Endodermal cell (in vitro differentiated cells): ENCODE measurements at regions not wholly inside any gene's neighbourhood (a gene's known extent, or its start where the extent isn't known, plus 50 kb on each side); places are given as distances from the start of the nearest gene placed in this dataset.

Source experiments
- DNase-seq: peaks from one replicate; pipeline ENCODE4 v3.0.0-alpha.2; 2017
- H3K27ac ChIP-seq: 2 replicates; pipeline ENCODE4 v1.5.1; 2013; ENCODE audit warnings: mild to moderate bottlenecking, low read depth, low read length, moderate library complexity
- H3K27me3 ChIP-seq: 2 replicates; pipeline ENCODE4 v1.6.1; 2013; ENCODE audit warnings: mild to moderate bottlenecking, low read length, moderate library complexity; ENCODE audit not compliant: insufficient read depth, control insufficient read depth, poor library complexity, severe bottlenecking
- H3K36me3 ChIP-seq: 2 replicates; pipeline ENCODE4 v1.7.0; 2013; ENCODE audit warnings: mild to moderate bottlenecking, low read length, moderate library complexity; ENCODE audit not compliant: control insufficient read depth, insufficient read depth
- H3K4me1 ChIP-seq: one replicate; pipeline ENCODE4 v1.7.0; 2013; ENCODE audit warnings: low read length; ENCODE audit not compliant: control insufficient read depth, insufficient read depth
- H3K4me3 ChIP-seq: 2 replicates; pipeline ENCODE4 v1.5.1; 2013; ENCODE audit warnings: mild to moderate bottlenecking, low read length, moderate library complexity
- H3K9ac ChIP-seq: 2 replicates; pipeline ENCODE4 v1.6.1; 2013; ENCODE audit warnings: mild to moderate bottlenecking, low read length, moderate library complexity; ENCODE audit not compliant: poor library complexity, severe bottlenecking; ENCODE audit errors: extremely low read depth
- H3K9me3 ChIP-seq: 2 replicates; pipeline ENCODE4 v1.6.1; 2013; ENCODE audit warnings: mild to moderate bottlenecking, low read length, moderate library complexity; ENCODE audit not compliant: control insufficient read depth
- H3K27ac Mint-ChIP-seq: 2 replicates; pipeline ENCODE4 v1.8.0; 2020; ENCODE audit warnings: mixed read lengths
- H3K27me3 Mint-ChIP-seq: 2 replicates; pipeline ENCODE4 v1.8.0; 2021; ENCODE audit warnings: mild to moderate bottlenecking, mixed read lengths; ENCODE audit not compliant: insufficient read depth
- H3K36me3 Mint-ChIP-seq: 2 replicates; pipeline ENCODE4 v1.8.0; 2020; ENCODE audit warnings: low read depth, mixed read lengths
- H3K4me1 Mint-ChIP-seq: 2 replicates; pipeline ENCODE4 v1.8.0; 2020; ENCODE audit warnings: mixed read lengths
- H3K4me3 Mint-ChIP-seq: 2 replicates; pipeline ENCODE4 v1.8.0; 2020; ENCODE audit warnings: mild to moderate bottlenecking, moderate library complexity, mixed read lengths
- H3K9me3 Mint-ChIP-seq: 2 replicates; pipeline ENCODE4 v1.8.0; 2020; ENCODE audit warnings: mild to moderate bottlenecking, mixed read lengths
- WGBS, 2 experiments: methylation state at CpG; one replicate each; pipeline versions ENCODE4 v1.1.5 to v1.1.7; 2013; ENCODE audit warnings: missing lambda C conversion rate in 2 of 2, mixed read lengths in 1 of 2; ENCODE audit not compliant: insufficient coverage in 1 of 2, insufficient read length in 1 of 2; 5-methylcytosine and 5-hydroxymethylcytosine counted together
- TF ChIP-seq, protein P1 (sequence below): fragments of 200-600 bp; sonication (generic); conservative IDR thresholded peaks from 2 replicates; pipeline ENCODE4 v1.5.0; 2021; ENCODE audit warnings: antibody characterized with exemption, mild to moderate bottlenecking

DNA sequence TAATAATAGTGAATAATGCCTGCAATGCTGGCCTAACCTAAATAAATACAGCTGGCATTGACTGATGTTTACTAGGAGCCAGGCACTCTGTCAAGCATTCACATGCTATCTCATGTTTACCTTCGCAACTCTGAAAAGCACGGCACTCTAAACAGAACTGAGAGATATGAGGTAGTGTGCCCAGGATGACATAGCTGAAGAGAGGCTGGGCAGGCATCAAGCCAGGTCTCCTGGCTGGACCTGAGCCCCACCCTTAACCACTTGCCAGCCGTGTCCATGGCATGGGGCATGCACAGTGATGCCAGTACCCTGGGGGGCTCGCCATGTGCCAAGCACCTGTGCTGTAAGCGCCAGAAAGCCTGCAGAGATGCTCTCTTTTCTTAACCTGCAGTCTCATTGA lies 119.4 kb upstream of the MVB12B start:
- Mint-ChIP-seq H3K27ac (no peak overlapping the region), H3K4me3 (no peak overlapping the region), H3K9me3 (peaks cover 12% of the 10 kb centered on the region), H3K27me3 (peaks cover 4% of the 10 kb centered on the region), H3K36me3 (no peaks in the 10 kb centered on the region), H3K4me1 (no peaks in the 10 kb centered on the region)
- Histone ChIP-seq H3K9me3 (no peaks in the 10 kb centered on the region), H3K9ac (no peak overlapping the region), H3K27ac (no peak overlapping the region), H3K4me3 (no peak overlapping the region), H3K36me3 (no peaks in the 10 kb centered on the region), H3K4me1 (no peaks in the 10 kb centered on the region), H3K27me3 (no peaks in the 10 kb centered on the region)
- TF ChIP-seq, protein P1, sequence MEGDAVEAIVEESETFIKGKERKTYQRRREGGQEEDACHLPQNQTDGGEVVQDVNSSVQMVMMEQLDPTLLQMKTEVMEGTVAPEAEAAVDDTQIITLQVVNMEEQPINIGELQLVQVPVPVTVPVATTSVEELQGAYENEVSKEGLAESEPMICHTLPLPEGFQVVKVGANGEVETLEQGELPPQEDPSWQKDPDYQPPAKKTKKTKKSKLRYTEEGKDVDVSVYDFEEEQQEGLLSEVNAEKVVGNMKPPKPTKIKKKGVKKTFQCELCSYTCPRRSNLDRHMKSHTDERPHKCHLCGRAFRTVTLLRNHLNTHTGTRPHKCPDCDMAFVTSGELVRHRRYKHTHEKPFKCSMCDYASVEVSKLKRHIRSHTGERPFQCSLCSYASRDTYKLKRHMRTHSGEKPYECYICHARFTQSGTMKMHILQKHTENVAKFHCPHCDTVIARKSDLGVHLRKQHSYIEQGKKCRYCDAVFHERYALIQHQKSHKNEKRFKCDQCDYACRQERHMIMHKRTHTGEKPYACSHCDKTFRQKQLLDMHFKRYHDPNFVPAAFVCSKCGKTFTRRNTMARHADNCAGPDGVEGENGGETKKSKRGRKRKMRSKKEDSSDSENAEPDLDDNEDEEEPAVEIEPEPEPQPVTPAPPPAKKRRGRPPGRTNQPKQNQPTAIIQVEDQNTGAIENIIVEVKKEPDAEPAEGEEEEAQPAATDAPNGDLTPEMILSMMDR = no peak
- no peak for DNase-seq
- 91 to 93% methylated on average over 3 to 5 of the region's 5 CpGs for WGBS, 2 experiments

DNA sequence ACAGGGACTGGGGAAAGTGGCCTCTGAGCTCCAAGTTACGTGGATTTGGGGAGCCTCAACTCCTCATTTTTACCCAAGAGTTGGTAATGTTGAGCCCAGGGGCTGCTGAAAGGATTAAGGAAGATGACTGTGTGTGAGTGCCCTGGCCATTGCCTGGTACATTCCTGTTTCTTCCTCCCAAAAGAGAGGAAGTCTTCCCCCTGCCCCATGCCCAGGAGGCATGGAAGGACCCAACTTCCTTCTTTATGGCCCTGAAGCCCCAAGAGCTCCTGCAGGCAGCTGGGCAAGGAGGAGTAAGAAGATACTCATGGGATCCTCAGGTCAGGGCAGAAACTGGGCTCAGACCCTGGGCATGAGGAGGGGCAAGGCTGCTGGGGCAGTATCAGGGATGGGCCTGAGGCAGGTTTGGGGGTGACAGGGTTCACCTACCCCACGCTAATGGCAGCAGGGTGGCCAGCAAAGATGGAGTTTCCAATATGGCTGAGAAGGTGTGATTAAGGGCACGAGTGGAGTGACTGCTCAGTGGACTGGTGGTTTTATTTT lies 118.3 kb upstream of the MVB12B start:
- WGBS, 2 experiments = 83 to 100% methylated on average over 2 to 3 of the region's 3 CpGs
- Mint-ChIP-seq H3K27ac (no peak overlapping the region), H3K36me3 (no peaks in the 10 kb centered on the region), H3K4me3 (no peak overlapping the region), H3K27me3 (peaks cover 4% of the 10 kb centered on the region), H3K4me1 (no peaks in the 10 kb centered on the region), H3K9me3 (peaks cover 4% of the 10 kb centered on the region)
- Histone ChIP-seq H3K4me3 (no peak overlapping the region), H3K36me3 (no peaks in the 10 kb centered on the region), H3K27me3 (no peaks in the 10 kb centered on the region), H3K9ac (no peak overlapping the region), H3K27ac (no peak overlapping the region), H3K9me3 (peaks cover 4% of the 10 kb centered on the region), H3K4me1 (no peaks in the 10 kb centered on the region)
- no peak for DNase-seq
- TF ChIP-seq, protein P1 = no peak

DNA sequence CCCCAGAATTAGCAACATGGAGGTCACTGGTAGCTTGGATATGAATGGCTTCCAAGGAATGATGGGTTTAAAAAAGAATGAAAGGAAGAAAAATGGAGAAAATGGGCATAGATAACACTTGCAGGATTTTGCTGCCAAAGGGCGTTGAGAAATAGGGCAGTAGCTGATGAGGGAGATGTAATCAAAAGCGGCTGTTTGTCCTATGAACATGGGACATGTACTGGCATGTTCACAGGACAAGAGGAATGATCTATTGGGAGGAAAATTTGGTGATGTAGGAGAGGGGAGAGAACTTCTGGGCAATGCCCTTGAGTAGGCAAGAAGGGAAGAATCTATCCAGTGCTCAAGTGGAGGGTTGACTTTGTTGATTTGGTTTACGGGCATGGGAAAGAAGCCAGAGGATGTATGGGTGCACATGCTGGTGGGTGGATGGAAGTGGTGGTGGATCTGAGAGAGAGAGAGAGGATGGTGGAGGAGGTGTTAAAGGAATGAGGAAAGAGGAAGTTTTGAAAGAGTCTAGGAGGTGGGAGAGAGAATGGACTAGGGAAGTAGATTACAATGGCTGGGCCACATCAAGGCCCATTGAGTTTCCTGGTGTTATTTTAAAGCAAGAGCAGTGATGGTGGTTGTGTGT lies 115.1 kb upstream of the MVB12B start:
- no peak overlapping the region for H3K27ac Mint-ChIP-seq
- no peak overlapping the region for H3K4me3 ChIP-seq
- no peak overlapping the region for H3K4me3 Mint-ChIP-seq
- WGBS, 2 experiments = 89 to 96% methylated on average over 3 of the region's 3 CpGs
- no peak overlapping the region for H3K9ac ChIP-seq
- peaks cover 10% of the 10 kb centered on the region for H3K9me3 Mint-ChIP-seq
- TF ChIP-seq, protein P1 = no peak
- no peaks in the 10 kb centered on the region for H3K4me1 ChIP-seq
- no peaks in the 10 kb centered on the region for H3K36me3 Mint-ChIP-seq
- peaks cover 12% of the 10 kb centered on the region for H3K9me3 ChIP-seq
- H3K27me3 Mint-ChIP-seq = peaks cover 6% of the 10 kb centered on the region
- H3K36me3 ChIP-seq = no peaks in the 10 kb centered on the region
- no peaks in the 10 kb centered on the region for H3K4me1 Mint-ChIP-seq
- no peak overlapping the region for H3K27ac ChIP-seq
- no peak for DNase-seq
- H3K27me3 ChIP-seq = no peaks in the 10 kb centered on the region
